C4-2B (cell line): ENCODE measurements at regions not wholly inside any gene's neighbourhood (a gene's known extent, or its start where the extent isn't known, plus 50 kb on each side); places are given as distances from the start of the nearest gene placed in this dataset.

Experiments used
- H3K27ac ChIP-seq: fragments of 450-650 bp; 2 replicates; pipeline ENCODE4 v1.5.1; 2017
- CTCF ChIP-seq: fragments of 450-650 bp; conservative IDR thresholded peaks from 2 replicates; pipeline ENCODE4 v1.5.1; 2017; ENCODE audit warnings: mild to moderate bottlenecking
- ZFX ChIP-seq: fragments of 450-650 bp; IDR thresholded peaks from 2 replicates; pipeline ENCODE4 v1.6.1; 2017

- no peak for TF ChIP-seq ZFX
- TF ChIP-seq CTCF, result no peak
- no peak overlapping the region for H3K27ac ChIP-seq
These were observed 384.7 kb downstream of the ENC1 start for GRCh38 chr5:74255692-74256392.

- TF ChIP-seq ZFX, result no peak
- no peak for TF ChIP-seq CTCF
- no peak overlapping the region for H3K27ac ChIP-seq
These were observed 386.3 kb downstream of the ENC1 start for GRCh38 chr5:74254257-74254656.

- TF ChIP-seq CTCF (no peak), ZFX (no peak)
- H3K27ac ChIP-seq, result no peak overlapping the region
These were observed 388.5 kb downstream of the ENC1 start for GRCh38 chr5:74252044-74252443.

- no peak for TF ChIP-seq ZFX
- TF ChIP-seq CTCF, result no peak
- no peak overlapping the region for H3K27ac ChIP-seq
These were observed 389.1 kb downstream of the ENC1 start for GRCh38 chr5:74251141-74252035.

GRCh38 chr5:74250304-74251102, 390.0 kb downstream of the ENC1 start:
- H3K27ac ChIP-seq, result no peak overlapping the region
- no peak for TF ChIP-seq CTCF
- no peak for TF ChIP-seq ZFX

GRCh38 chr5:74248576-74248975, 392.0 kb downstream of the ENC1 start:
- H3K27ac ChIP-seq, result no peak overlapping the region
- TF ChIP-seq ZFX (no peak), CTCF (no peak)
